ENCODE measurements at regions not wholly inside any gene's neighbourhood (a gene's known extent, or its start where the extent isn't known, plus 50 kb on each side); places are given as distances from the start of the nearest gene placed in this dataset.

DNA sequence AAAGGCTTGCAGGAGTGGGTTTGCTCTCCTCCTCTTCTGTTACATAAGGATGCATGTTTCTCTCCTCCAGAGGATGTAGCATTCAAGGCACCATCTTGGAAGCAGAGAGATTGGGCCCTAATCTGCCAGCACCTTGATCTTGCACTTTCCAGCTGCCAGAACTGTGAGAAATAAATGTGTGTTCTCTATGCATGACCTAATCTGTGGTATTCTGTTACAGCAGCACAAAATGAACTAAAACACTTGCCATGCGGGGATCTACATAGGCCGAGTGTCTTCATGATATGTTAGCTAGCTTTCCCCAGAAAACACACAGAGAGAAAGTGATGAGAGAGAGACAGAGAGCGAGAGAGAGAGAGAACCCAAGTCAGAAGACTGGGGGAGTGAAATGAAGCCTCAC lies 273.5 kb downstream of the UTP18 start:
- Histone ChIP-seq H2AFZ (ENCODE audit: low read depth, low read length, severe bottlenecking) (no peak overlapping the region), H3F3A (ENCODE audit: insufficient read depth) (no peaks in the 10 kb centered on the region), H3K27me3 (ENCODE audit: low read length) (no peaks in the 10 kb centered on the region), H4K20me1 (ENCODE audit: low read depth, low read length) (no peaks in the 10 kb centered on the region), H3K9me3 (ENCODE audit: insufficient read depth, low read length) (no peaks in the 10 kb centered on the region), H3K9ac (ENCODE audit: low read length) (no peak overlapping the region), H3K4me3 (ENCODE audit: insufficient read depth, low read length, poor library complexity, severe bottlenecking) (no peak overlapping the region), H3K79me2 (ENCODE audit: insufficient read depth, low read length) (no peaks in the 10 kb centered on the region), H3K9me2 (replicated peaks; ENCODE audit: insufficient read depth, low read length) (no peaks in the 10 kb centered on the region), H3K4me2 (ENCODE audit: low read depth, low read length, poor library complexity, severe bottlenecking) (no peak overlapping the region), H3K27ac (ENCODE audit: low read depth, low read length) (no peak overlapping the region), H3K36me3 (ENCODE audit: low read length) (no peaks in the 10 kb centered on the region)
- TF ChIP-seq EZH2phosphoT487 (conservative IDR thresholded peaks at IDR 0.05; ENCODE audit: low read length), result no peak
- TF ChIP-seq CTCF (IDR thresholded peaks at IDR 0.05; ENCODE audit: insufficient read depth, low read length, poor library complexity, severe bottlenecking), result no peak

DNA sequence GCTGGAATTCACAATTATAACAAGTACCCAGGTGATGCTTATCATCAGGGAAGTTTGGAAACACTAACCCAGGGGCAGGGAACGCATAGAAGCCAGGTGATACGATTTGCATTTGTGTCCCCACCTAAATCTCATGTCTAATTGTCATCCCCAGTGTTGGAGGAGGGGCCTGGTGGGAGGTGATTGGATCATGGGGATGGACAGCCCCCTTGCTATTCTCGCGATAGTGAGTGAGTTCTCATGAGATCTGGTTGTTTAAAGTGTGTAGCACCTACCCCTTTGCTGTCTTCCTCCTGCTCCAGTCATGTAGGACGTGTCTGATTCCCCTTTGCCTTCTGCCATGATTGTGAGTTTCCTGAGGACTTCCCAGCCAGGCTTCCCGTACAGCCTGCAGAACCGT lies 276.3 kb downstream of the UTP18 start:
- Histone ChIP-seq H3K36me3 (ENCODE audit: low read length) (no peaks in the 10 kb centered on the region), H3K4me3 (ENCODE audit: insufficient read depth, low read length, poor library complexity, severe bottlenecking) (no peak overlapping the region), H3K27me3 (ENCODE audit: low read length) (no peaks in the 10 kb centered on the region), H3K27ac (ENCODE audit: low read depth, low read length) (no peak overlapping the region), H3K79me2 (ENCODE audit: insufficient read depth, low read length) (no peaks in the 10 kb centered on the region), H3K9me2 (replicated peaks; ENCODE audit: insufficient read depth, low read length) (no peaks in the 10 kb centered on the region), H2AFZ (ENCODE audit: low read depth, low read length, severe bottlenecking) (no peak overlapping the region), H3K9ac (ENCODE audit: low read length) (no peak overlapping the region), H4K20me1 (ENCODE audit: low read depth, low read length) (no peaks in the 10 kb centered on the region), H3K4me2 (ENCODE audit: low read depth, low read length, poor library complexity, severe bottlenecking) (no peak overlapping the region), H3F3A (ENCODE audit: insufficient read depth) (no peaks in the 10 kb centered on the region), H3K9me3 (ENCODE audit: insufficient read depth, low read length) (no peaks in the 10 kb centered on the region)
- TF ChIP-seq EZH2phosphoT487 (conservative IDR thresholded peaks at IDR 0.05; ENCODE audit: low read length) (no peak), CTCF (IDR thresholded peaks at IDR 0.05; ENCODE audit: insufficient read depth, low read length, poor library complexity, severe bottlenecking) (no peak)

- H3K36me3 ChIP-seq (ENCODE audit: low read length), result no peaks in the 10 kb centered on the region
- no peak overlapping the region for H3K9ac ChIP-seq (ENCODE audit: low read length)
- H3K9me3 ChIP-seq (ENCODE audit: insufficient read depth, low read length), result no peaks in the 10 kb centered on the region
- no peaks in the 10 kb centered on the region for H3F3A ChIP-seq (ENCODE audit: insufficient read depth)
- no peak overlapping the region for H2AFZ ChIP-seq (ENCODE audit: low read depth, low read length, severe bottlenecking)
- H3K79me2 ChIP-seq (ENCODE audit: insufficient read depth, low read length), result no peaks in the 10 kb centered on the region
- H3K9me2 ChIP-seq (replicated peaks; ENCODE audit: insufficient read depth, low read length), result no peaks in the 10 kb centered on the region
- H3K4me3 ChIP-seq (ENCODE audit: insufficient read depth, low read length, poor library complexity, severe bottlenecking), result no peak overlapping the region
- H3K4me2 ChIP-seq (ENCODE audit: low read depth, low read length, poor library complexity, severe bottlenecking), result no peak overlapping the region
- H4K20me1 ChIP-seq (ENCODE audit: low read depth, low read length), result no peaks in the 10 kb centered on the region
- no peaks in the 10 kb centered on the region for H3K27me3 ChIP-seq (ENCODE audit: low read length)
- H3K27ac ChIP-seq (ENCODE audit: low read depth, low read length), result no peak overlapping the region
- TF ChIP-seq EZH2phosphoT487 (conservative IDR thresholded peaks at IDR 0.05; ENCODE audit: low read length) (no peak), CTCF (IDR thresholded peaks at IDR 0.05; ENCODE audit: insufficient read depth, low read length, poor library complexity, severe bottlenecking) (no peak)
Measured at GRCh38 chr17:51537996-51538550, 277.7 kb downstream of the UTP18 start.
